ENCODE measurements at regions not wholly inside any gene's neighbourhood (a gene's known extent, or its start where the extent isn't known, plus 50 kb on each side); places are given as distances from the start of the nearest gene placed in this dataset.

DNA sequence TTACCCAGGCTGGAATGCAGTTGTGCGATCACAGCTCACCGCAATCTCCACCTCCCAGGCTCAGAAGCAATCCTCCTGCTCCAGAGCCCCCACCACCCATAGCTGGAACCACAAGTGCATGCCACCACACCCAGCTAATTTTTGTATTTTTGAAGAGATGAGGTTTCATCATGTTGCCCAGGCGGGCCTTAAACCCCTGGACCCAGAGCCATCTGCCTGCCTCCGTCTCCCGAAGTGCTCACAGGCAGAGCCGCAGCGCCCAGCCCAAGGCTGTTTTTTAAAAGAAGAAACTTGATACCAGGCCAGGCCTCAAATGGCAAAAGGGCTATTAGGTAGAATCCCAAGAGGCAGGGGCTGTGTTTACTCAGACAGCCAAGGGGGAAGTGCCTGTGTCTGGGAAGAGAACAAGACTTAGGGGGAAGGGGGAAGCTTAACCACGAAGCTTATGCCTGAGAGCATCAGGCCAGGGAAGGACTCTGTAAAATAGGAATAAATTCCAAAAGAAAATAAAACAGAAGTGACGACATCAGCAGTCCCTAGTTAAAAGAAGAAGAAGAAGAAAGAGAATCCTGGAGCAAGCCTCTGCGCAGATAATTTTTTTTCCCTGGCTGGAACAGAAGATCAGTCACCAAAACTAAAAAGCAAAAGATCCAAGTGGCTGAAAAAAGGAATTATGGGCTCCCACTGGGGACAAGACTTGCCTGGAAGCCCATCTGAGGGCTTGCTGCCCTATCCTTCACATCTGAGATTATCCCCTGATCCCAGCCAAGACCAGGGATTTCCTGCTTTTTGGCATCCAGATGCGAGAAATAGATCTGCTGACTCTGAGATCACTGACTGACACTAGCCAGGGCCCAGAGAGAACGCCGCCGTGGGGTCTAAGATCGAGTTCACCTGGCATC, 170.5 kb downstream of the NDUFA12 start:
- ATAC-seq = no peak
- no peak overlapping the region for H3K4me3 ChIP-seq
- no peaks in the 10 kb centered on the region for H3K4me1 ChIP-seq
- no peak overlapping the region for H3K27ac ChIP-seq
- 76% methylated on average over 15 of the region's 15 CpGs for WGBS (ENCODE audit: missing lambda C conversion rate)
- TF ChIP-seq ZSCAN20 (CRISPR knock-in tag; IDR thresholded peaks at IDR 0.05) (no peak), MAFK (IDR thresholded peaks at IDR 0.05; ENCODE audit: partially characterized antibody) (peak; percentile 55)
- H3K9me3 ChIP-seq = no peaks in the 10 kb centered on the region
- no peak for DNase-seq (ENCODE audit: low read depth in 1 of 2, low spot score in 1 of 2)
- no peak for FAIRE-seq
- ChIA-PET POLR2A (no interaction called here), CTCF (interaction anchor here (2.3 kb wide), 1 partner anchor 9 kb away, joined by 4 read pairs; no protein-coding TSS in a partner anchor)
- H3K4me2 ChIP-seq = no peak overlapping the region

DNA sequence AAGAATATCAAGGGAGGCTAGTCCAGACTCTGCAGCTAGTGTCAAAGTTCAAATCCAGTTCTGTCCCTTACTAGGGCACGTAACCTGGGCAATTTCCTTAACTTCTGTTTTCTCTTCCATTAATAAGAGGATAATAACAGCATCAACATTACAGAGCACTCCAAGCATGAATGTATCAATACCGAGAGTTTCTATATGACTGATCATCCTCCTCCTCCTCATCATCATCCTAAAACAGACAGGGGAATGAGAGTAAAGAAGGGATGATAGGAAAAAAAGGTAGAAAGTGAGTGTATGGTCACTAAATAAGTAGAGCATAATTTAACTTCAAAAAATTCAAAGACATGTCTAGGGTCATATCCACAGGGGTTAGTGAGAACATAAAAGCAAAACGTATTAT, 171.4 kb downstream of the NDUFA12 start:
- DNase-seq (ENCODE audit: low read depth in 1 of 2, low spot score in 1 of 2) (no peak), FAIRE-seq (no peak), ATAC-seq (no peak)
- POLR2A ChIA-PET = no interaction called here
- WGBS (ENCODE audit: missing lambda C conversion rate) = 66% methylated on average over 3 of the region's 3 CpGs
- no peaks in the 10 kb centered on the region for H3K9me3 ChIP-seq
- CTCF ChIA-PET = interaction anchor here (2.3 kb wide), 1 partner anchor 9 kb away, joined by 4 read pairs; no protein-coding TSS in a partner anchor
- H3K4me3 ChIP-seq = no peak overlapping the region
- no peak overlapping the region for H3K4me2 ChIP-seq
- TF ChIP-seq TP53 (CRISPR knock-in tag; IDR thresholded peaks at IDR 0.05) (no peak), GATA3 (IDR thresholded peaks at IDR 0.05; ENCODE audit: borderline replicate concordance) (no peak), RAD21 (conservative IDR thresholded peaks at IDR 0.05 in 1 of 2, IDR thresholded peaks at IDR 0.05 in 1 of 2) (no peak), ELK1 (IDR thresholded peaks at IDR 0.05; ENCODE audit: low read depth, low read length) (no peak), EP300 (IDR thresholded peaks at IDR 0.05) (no peak), ZNF302 (CRISPR knock-in tag; IDR thresholded peaks at IDR 0.05) (no peak), ZFP36 (IDR thresholded peaks at IDR 0.05; ENCODE audit: borderline replicate concordance, partially characterized antibody) (no peak)
- TF ChIP-seq, protein P1, sequence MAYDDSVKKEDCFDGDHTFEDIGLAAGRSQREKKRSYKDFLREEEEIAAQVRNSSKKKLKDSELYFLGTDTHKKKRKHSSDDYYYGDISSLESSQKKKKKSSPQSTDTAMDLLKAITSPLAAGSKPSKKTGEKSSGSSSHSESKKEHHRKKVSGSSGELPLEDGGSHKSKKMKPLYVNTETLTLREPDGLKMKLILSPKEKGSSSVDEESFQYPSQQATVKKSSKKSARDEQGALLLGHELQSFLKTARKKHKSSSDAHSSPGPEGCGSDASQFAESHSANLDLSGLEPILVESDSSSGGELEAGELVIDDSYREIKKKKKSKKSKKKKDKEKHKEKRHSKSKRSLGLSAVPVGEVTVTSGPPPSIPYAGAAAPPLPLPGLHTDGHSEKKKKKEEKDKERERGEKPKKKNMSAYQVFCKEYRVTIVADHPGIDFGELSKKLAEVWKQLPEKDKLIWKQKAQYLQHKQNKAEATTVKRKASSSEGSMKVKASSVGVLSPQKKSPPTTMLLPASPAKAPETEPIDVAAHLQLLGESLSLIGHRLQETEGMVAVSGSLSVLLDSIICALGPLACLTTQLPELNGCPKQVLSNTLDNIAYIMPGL (CRISPR knock-in tag; IDR thresholded peaks at IDR 0.05; ENCODE audit: borderline replicate concordance) = no peak
- no peaks in the 10 kb centered on the region for H3K4me1 ChIP-seq
- H3K27ac ChIP-seq = no peak overlapping the region

- no peak overlapping the region for H3K4me3 ChIP-seq
- ChIA-PET POLR2A (no interaction called here), CTCF (interaction anchor here (2.3 kb wide), 1 partner anchor 10 kb away, joined by 4 read pairs; no protein-coding TSS in a partner anchor)
- ATAC-seq = no peak
- DNase-seq (ENCODE audit: low read depth in 1 of 2, low spot score in 1 of 2) = no peak
- no peak for FAIRE-seq
- no peak overlapping the region for H3K4me2 ChIP-seq
- 53% methylated on average over 7 of the region's 9 CpGs for WGBS (ENCODE audit: missing lambda C conversion rate)
- no peaks in the 10 kb centered on the region for H3K4me1 ChIP-seq
- no peak overlapping the region for H3K27ac ChIP-seq
- no peaks in the 10 kb centered on the region for H3K9me3 ChIP-seq
- no peak for TF ChIP-seq RFX5 (IDR thresholded peaks at IDR 0.05)
- TF ChIP-seq CHD2 (IDR thresholded peaks at IDR 0.05; ENCODE audit: low read length, partially characterized antibody) = no peak
- TF ChIP-seq, protein P2, sequence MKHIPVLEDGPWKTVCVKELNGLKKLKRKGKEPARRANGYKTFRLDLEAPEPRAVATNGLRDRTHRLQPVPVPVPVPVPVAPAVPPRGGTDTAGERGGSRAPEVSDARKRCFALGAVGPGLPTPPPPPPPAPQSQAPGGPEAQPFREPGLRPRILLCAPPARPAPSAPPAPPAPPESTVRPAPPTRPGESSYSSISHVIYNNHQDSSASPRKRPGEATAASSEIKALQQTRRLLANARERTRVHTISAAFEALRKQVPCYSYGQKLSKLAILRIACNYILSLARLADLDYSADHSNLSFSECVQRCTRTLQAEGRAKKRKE (CRISPR knock-in tag; IDR thresholded peaks at IDR 0.05; ENCODE audit: low read depth) = no peak
- TF ChIP-seq TP53 (CRISPR knock-in tag; IDR thresholded peaks at IDR 0.05) = no peak
- TF ChIP-seq USF2 (IDR thresholded peaks at IDR 0.05) = no peak
- TF ChIP-seq CEBPB (IDR thresholded peaks at IDR 0.05) = no peak
- TF ChIP-seq NFE2L2 (conservative IDR thresholded peaks at IDR 0.05; ENCODE audit: low read length) = no peak
- TF ChIP-seq GATA3 (IDR thresholded peaks at IDR 0.05; ENCODE audit: borderline replicate concordance) = no peak
- no peak for TF ChIP-seq NPAS2 (CRISPR knock-in tag; IDR thresholded peaks at IDR 0.05; ENCODE audit: borderline replicate concordance)
- TF ChIP-seq RNF2 (IDR thresholded peaks at IDR 0.05; ENCODE audit: borderline replicate concordance, low read depth) = no peak
- TF ChIP-seq HOXB13 (CRISPR knock-in tag; IDR thresholded peaks at IDR 0.05; ENCODE audit: low read depth) = no peak
- no peak for TF ChIP-seq CHD4 (IDR thresholded peaks at IDR 0.05; ENCODE audit: borderline replicate concordance)
- TF ChIP-seq ELK1 (IDR thresholded peaks at IDR 0.05; ENCODE audit: low read depth, low read length) = no peak
- TF ChIP-seq, protein P3, sequence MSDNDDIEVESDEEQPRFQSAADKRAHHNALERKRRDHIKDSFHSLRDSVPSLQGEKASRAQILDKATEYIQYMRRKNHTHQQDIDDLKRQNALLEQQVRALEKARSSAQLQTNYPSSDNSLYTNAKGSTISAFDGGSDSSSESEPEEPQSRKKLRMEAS (IDR thresholded peaks at IDR 0.05) = no peak
- TF ChIP-seq, protein P1 (CRISPR knock-in tag; IDR thresholded peaks at IDR 0.05; ENCODE audit: borderline replicate concordance) = no peak
Measured at GRCh38 chr12:94831081-94831751, 172.3 kb downstream of the NDUFA12 start.
